Embryonic facial prominence (tissue), 1 donor: ENCODE measurements at regions not wholly inside any gene's neighbourhood (a gene's known extent, or its start where the extent isn't known, plus 50 kb on each side); places are given as distances from the start of the nearest gene placed in this dataset.
"Not testable (repeated sequence)": the region's sequence is repeated elsewhere in the genome, so short reads cannot be mapped to it uniquely, and the experiment has no call there.

Source experiments
- DNase-seq: peaks from one replicate; pipeline ENCODE4 v3.0.0-alpha.2; 2016; ENCODE audit errors: extremely low spot score

DNA sequence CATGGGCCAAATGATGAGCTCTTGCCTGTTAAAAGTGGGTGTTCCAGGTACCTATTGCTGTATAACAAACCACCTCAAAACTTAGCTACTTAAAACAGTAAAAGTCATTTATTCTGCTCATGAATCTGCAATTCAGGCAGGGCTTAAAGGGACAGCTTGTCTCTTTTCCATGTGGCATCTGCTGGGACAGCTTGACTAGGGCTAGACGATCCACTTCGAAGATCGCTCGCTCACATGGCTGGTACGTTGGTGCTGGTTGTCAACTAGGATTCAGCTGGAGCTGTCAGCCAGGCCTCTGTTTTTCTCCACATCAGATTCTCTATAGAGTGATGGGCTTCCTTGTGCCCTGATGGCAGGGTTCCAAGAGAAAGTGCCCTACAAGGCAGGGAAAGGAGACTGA is 581.3 kb downstream of the NTRK3 start:
- DNase-seq, result no peak

GRCh38 chr15:87672309-87673288 is 583.9 kb downstream of the NTRK3 start:
- no peak for DNase-seq

- no peak for DNase-seq
Observed at GRCh38 chr15:87671289-87671688, 585.2 kb downstream of the NTRK3 start.

- DNase-seq, result no peak
Observed at GRCh38 chr15:87669846-87670245, 586.7 kb downstream of the NTRK3 start.

GRCh38 chr15:87668768-87669564 is 587.6 kb downstream of the NTRK3 start:
- DNase-seq, result not testable (repeated sequence)

DNA sequence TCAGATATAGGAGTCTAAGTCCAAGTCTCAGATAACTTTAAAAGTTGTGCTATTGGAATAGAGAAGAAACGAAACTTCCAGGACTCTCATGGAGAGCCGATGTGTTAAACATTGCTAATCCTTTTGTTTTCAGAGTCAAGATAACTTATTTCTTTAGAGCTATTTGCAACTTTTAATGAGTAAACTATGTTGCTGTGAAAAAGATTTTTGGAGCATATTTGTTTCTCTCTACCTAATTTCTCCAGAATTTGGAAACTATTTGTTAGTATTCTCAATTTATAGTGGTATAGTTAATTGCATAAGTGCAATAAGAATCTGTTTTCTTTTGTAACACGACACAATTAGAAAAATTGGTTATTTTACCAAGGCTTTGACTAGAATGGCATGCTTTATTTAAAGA is 588.9 kb downstream of the NTRK3 start:
- no peak for DNase-seq

DNA sequence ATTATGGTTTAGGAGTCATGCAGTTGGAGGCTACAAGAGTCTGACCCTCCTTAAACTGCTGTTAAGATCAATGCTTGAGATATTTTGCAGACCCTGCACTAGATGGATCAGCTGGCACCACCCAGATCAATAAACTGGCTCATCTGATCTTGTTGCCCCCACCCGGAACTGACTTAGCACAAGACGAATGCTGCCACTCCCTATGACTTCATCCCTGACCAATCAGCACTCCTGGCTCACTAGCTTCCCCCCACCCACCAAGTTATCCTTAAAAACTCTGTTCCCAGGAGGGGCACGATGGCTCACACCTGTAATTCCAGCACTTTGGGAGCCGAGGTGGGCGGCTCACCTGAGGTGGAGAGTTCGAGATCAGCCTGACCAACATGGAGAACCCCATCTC is 594.0 kb downstream of the NTRK3 start:
- no peak for DNase-seq

DNA sequence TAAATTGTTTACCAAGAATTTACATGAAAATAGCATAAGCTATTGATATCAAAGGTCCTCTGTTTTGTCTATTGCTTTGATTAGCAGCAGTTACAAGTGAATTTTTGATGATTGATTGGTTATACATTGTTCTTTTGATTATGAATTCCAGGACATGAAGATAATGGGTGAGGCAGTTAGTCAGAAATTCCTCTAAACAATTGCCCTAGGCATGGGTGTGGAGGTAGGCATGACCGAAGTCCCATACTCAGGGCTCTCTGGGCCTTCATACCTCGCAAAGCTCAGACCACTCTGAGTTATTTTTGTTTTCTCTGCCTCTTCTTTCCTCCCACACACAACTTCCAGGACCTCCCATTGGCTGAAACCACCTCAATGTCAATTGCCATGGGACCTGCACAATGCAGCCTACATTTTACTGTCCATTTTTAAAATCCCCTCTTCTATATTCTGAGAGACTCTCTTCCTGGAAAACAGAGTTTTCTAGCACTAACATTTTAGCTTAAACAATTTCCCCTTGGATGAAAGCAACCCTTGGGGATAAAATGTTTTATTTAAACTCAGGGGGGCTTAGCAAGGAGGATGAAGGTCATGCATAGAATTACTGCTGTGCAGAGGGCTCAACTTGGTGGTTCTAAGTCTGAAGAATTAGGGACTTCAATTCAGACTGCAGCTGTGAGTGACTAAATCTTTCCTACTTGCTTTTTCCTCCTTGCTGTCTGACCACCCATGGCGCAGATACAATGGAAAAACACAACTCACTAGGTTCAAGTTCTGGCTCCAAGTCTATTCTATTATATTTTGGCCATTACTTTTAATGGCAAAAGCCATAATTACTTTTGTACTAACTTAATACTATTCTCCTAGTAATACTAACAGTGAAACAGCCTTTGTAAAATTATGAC is 594.8 kb downstream of the NTRK3 start:
- DNase-seq, result no peak

- no peak for DNase-seq
Observed at GRCh38 chr15:87660251-87661129, 596.0 kb downstream of the NTRK3 start.

DNA sequence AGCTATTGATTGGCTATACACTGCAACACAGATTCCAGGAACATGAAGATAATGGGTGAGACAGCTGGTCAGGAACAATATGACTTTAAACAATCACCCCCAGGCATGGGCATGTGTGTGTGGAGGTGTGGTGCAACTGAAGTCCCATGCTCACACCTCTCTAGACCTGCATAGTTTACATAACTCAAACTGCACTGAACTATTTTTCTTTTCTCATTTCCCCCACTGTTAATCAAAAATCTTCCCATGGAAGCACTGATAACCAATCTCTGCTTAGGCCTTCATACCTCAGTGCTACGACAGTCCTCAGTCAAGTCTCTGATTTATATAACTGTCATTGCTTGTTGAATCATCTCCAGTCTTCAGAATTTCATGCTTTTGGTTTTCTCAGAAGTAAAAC is 600.2 kb downstream of the NTRK3 start:
- no peak for DNase-seq

GRCh38 chr15:87653646-87654045 is 602.9 kb downstream of the NTRK3 start:
- DNase-seq, result no peak

GRCh38 chr15:87649175-87649574 is 607.4 kb downstream of the NTRK3 start:
- no peak for DNase-seq

GRCh38 chr15:87648278-87648677 is 608.3 kb downstream of the NTRK3 start:
- DNase-seq, result no peak

DNA sequence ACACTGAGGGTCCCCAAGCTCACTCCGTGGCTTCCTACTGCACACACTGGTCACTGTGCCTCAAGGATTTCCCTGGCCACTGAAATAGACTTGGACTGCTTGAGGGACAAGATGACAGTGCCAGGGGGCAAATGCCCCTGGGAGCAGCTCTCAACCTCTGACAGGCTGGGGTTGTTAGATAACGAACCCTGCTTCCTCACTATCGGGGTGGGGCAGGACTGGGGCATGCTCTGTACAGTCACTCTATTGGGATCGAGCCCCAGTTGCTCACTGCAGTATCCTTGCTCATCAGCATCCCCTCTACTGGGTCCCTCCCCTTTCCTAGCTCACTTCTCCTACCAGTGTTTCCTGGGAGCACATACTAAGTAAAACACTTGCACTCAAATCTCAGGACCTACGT is 610.8 kb downstream of the NTRK3 start:
- DNase-seq, result no peak

DNA sequence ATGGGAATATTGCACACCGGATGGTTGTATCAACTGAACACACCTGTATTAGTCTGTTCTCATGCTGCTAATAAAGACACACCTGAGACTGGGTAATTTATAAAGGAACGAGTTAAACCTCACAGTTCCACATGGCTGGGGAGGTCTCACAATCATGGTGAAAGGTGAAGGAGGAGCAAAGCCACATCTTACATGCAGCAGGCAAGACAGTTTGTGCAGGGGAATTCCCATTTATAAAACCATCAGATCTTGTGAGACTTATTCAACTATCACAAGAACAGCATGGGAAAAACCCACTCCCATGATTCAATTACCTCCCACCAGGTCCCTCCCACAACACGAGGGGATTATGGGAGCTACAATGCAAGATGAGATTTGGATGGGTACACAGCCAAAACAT is 613.5 kb downstream of the NTRK3 start:
- not testable (repeated sequence) for DNase-seq

GRCh38 chr15:87639305-87640011 is 617.1 kb downstream of the NTRK3 start:
- DNase-seq, result no peak

DNA sequence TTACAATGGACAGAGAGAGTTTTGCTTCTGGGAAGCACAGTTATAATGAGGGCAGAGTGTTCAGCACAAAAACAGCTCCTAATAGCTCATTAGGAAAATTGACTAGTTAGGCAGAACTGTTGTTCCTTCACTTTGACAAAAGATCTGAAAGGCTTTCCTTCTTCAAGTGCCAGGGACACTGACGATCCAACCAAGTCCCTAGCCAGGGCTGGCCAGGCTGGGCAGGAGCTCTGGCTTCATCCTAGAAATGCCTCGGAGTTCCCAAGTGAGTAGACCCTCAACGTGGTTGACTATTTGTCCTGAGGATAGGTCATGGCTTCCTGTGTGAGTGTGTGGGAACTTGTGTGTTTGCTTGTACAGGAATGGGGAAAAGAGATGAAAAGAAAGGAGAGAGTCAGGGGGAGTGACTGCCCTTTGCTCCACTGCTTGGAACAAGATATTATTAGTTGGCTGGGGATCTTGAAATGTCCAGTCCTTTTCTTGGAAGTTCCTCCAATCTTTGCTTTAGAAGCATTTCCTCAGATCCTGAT is 617.9 kb downstream of the NTRK3 start:
- no peak for DNase-seq

DNA sequence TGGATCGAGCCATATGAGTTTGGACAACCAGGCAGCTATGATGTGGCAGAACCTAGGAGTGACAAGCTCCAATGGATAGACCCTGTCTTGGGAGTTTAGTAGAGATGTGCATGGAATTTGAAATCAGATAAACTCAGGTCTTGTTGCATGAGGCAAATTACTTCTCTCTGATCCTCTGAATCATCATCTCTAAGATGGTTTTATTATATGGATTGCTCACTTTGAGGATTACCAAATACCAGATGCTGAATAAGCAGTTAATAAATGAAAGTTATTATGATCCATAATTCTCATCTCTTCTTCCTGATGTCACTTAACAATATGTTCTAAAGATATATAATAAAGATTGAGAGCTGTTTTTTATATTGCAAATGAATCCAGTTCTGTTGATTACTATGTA is 622.2 kb downstream of the NTRK3 start:
- DNase-seq, result no peak

GRCh38 chr15:87633525-87633924 is 623.0 kb downstream of the NTRK3 start:
- no peak for DNase-seq

DNA sequence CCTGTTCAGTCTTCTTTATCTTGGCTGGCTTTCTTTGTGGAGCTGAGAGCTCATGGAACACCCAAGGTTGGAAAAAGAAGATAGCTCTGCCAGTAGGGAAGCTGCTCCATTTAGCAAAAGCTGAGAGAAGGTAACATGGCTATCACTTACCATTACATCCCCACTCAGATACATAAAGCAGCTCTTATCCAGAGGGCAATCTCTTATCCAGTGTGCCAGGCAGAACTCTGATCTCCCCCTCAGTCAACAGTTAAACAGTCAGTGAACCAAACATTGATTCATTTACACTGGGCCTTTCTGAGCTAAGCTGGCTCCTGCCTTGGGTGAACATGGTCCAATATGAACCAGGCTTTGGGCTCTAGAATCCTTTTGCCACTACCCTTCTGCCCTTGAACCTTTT is 624.2 kb downstream of the NTRK3 start:
- DNase-seq, result no peak
